Subcutaneous abdominal adipose tissue (tissue), 5 donors: ENCODE measurements at regions not wholly inside any gene's neighbourhood (a gene's known extent, or its start where the extent isn't known, plus 50 kb on each side); places are given as distances from the start of the nearest gene placed in this dataset.

Source experiments
- H3K27ac ChIP-seq: one replicate; pipeline ENCODE4 v1.7.0; 2013; ENCODE audit warnings: low read depth, mild to moderate bottlenecking, inconsistent platforms, low read length, moderate library complexity
- H3K27me3 ChIP-seq, 5 donors: one replicate each; pipeline ENCODE4 v1.7.0; 2013; ENCODE audit warnings: low read length in 5 of 5, inconsistent platforms in 1 of 5; ENCODE audit not compliant: control insufficient read depth in 5 of 5, insufficient read depth in 4 of 5
- H3K36me3 ChIP-seq, 5 donors: one replicate each; pipeline ENCODE4 v1.7.0; 2013; ENCODE audit warnings: low read length in 5 of 5; ENCODE audit not compliant: control insufficient read depth in 5 of 5, insufficient read depth in 5 of 5
- H3K4me1 ChIP-seq, 5 donors: one replicate each; pipeline ENCODE4 v1.7.0; 2013; ENCODE audit warnings: low read length in 5 of 5, mild to moderate bottlenecking in 3 of 5, moderate library complexity in 1 of 5; ENCODE audit not compliant: control insufficient read depth in 5 of 5, insufficient read depth in 5 of 5
- H3K4me3 ChIP-seq, 5 donors: one replicate each; pipeline ENCODE4 v1.7.0; 2013; ENCODE audit warnings: low read length in 5 of 5, low read depth in 1 of 5
- H3K9ac ChIP-seq, 5 donors: one replicate each; pipeline ENCODE4 v1.7.0; 2013; ENCODE audit warnings: low read length in 5 of 5, mild to moderate bottlenecking in 4 of 5, moderate library complexity in 3 of 5
- H3K9me3 ChIP-seq, 5 donors: one replicate each; pipeline ENCODE4 v1.7.0; 2013; ENCODE audit warnings: low read length in 5 of 5; ENCODE audit not compliant: control insufficient read depth in 5 of 5
- donor health status: healthy.
- donor health status: healthy.
- donor health status: healthy.
- donor health status: healthy.
- donor health status: healthy.

DNA sequence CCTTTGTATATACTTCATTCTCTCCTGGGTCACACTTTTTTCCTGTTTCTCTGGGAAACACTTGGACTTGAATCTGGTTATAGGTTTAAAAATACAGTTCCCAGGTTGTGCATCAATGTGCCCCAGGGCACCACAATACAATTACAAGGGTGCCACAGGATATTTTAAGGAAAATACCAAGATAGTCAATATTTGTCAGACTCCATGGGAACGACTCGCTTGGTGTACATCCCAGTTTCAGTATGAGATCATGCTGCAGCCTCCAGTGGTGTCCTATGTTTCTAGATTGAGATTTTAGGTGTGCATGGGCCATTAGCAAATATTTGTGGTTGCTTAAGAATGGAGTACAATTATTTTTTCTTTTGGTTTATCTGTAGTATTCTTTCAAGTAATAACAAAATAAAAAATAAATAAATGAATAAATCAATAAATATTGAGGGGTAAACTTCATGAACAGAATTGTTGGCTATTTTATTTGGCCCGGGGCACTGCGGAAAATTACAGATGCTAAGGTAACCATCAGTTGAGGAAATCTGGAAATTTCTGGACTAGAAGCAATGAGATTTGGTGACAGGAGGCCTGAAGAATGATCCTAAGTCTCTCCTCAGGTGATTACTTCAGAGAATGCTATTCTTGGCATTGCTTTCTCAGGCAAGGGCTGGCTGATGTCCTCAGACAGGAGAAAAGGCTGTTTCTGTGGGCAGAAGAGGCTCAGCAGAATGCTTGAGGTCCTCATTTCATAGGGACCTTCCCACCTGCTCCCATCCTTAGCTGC lies 649.3 kb upstream of the SOX11 start:
- H3K27ac ChIP-seq, result no peak overlapping the region
- H3K9ac ChIP-seq, result no peak overlapping the region
- H3K27me3 ChIP-seq, result no peaks in the 10 kb centered on the region
- H3K36me3 ChIP-seq, result no peaks in the 10 kb centered on the region
- no peaks in the 10 kb centered on the region for H3K4me1 ChIP-seq
- H3K9me3 ChIP-seq, result peaks cover 0 to 6% (median 0%) of the 10 kb centered on the region in 5 donors
- H3K4me3 ChIP-seq, result no peak overlapping the region

DNA sequence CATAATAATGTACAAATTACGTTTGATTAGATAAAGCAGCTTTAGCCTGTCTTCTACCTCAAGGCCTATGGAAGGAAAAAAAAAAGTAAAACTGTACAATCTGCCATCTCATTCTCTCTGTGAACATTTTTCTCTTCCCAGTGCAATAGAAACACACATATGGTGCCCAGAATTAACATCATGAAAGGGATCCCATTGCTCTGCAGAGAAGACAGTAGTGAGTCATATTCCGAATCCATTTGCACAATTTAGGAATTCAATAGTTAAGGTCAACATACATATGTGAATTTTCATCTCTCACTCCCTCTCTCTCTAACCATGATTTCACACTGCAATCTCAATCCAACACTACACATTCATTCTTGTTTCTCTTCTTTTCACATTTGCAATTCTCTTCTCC lies 640.9 kb upstream of the SOX11 start:
- Histone ChIP-seq H3K36me3 (no peaks in the 10 kb centered on the region), H3K9me3 (no peaks in the 10 kb centered on the region), H3K9ac (no peak overlapping the region), H3K4me3 (no peak overlapping the region), H3K4me1 (no peaks in the 10 kb centered on the region), H3K27me3 (no peaks in the 10 kb centered on the region), H3K27ac (no peak overlapping the region)

- H3K4me3 ChIP-seq, result no peak overlapping the region
- H3K36me3 ChIP-seq, result no peaks in the 10 kb centered on the region
- no peak overlapping the region for H3K27ac ChIP-seq
- H3K9ac ChIP-seq, result no peak overlapping the region
- no peaks in the 10 kb centered on the region for H3K9me3 ChIP-seq
- H3K4me1 ChIP-seq, result no peaks in the 10 kb centered on the region
- no peaks in the 10 kb centered on the region for H3K27me3 ChIP-seq
These were observed 639.3 kb upstream of the SOX11 start for GRCh38 chr2:5052905-5053304.

GRCh38 chr2:5057891-5058351 lies 634.3 kb upstream of the SOX11 start:
- no peaks in the 10 kb centered on the region for H3K4me1 ChIP-seq
- H3K27me3 ChIP-seq, result no peaks in the 10 kb centered on the region
- no peak overlapping the region for H3K9ac ChIP-seq
- H3K27ac ChIP-seq, result no peak overlapping the region
- no peaks in the 10 kb centered on the region for H3K9me3 ChIP-seq
- H3K36me3 ChIP-seq, result no peaks in the 10 kb centered on the region
- H3K4me3 ChIP-seq, result no peak overlapping the region

DNA sequence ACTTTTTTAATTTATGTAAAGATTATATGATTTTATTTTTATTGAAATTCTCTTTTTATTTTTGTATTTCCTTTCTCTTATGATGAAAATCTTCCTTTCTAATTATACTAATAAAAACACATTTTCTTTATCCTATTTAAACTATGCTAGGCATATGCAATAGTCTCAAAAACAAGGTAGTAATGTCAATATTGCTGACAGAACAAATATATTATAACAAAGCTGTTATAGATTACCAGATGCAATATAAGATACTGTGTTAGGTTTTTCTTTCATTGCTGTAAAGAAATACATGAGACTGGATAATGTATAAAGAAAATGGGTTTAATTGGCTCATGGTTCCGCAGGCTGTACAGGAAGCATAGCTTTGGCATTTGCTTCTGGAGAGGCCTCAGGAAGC lies 631.2 kb upstream of the SOX11 start:
- Histone ChIP-seq H3K4me3 (no peak overlapping the region), H3K9me3 (no peaks in the 10 kb centered on the region), H3K27ac (no peak overlapping the region), H3K27me3 (no peaks in the 10 kb centered on the region), H3K36me3 (no peaks in the 10 kb centered on the region), H3K4me1 (no peaks in the 10 kb centered on the region), H3K9ac (no peak overlapping the region)

GRCh38 chr2:5064687-5065086 lies 627.5 kb upstream of the SOX11 start:
- no peaks in the 10 kb centered on the region for H3K9me3 ChIP-seq
- no peak overlapping the region for H3K9ac ChIP-seq
- no peaks in the 10 kb centered on the region for H3K27me3 ChIP-seq
- no peak overlapping the region for H3K27ac ChIP-seq
- H3K4me3 ChIP-seq, result no peak overlapping the region
- no peaks in the 10 kb centered on the region for H3K4me1 ChIP-seq
- H3K36me3 ChIP-seq, result no peaks in the 10 kb centered on the region

DNA sequence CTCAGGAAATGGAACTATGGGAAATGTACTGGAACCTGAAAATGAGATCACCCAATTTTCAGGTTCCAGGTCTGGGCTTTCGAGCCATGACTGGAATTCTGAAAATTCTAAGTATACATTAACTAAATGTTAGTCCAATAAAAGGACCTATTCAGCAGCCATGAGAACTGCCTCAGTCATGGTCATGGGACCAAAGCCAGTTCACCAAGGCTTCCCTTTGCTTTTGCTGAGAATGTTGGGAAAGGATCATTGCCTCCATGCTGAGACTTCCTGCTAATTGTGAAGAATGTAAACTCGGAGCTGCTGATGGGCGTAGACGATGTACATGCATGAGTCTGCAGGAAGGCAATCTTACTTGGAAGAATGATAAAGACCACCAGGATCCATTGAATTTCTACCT lies 624.4 kb upstream of the SOX11 start:
- Histone ChIP-seq H3K27ac (no peak overlapping the region), H3K27me3 (no peaks in the 10 kb centered on the region), H3K36me3 (no peaks in the 10 kb centered on the region), H3K4me1 (no peaks in the 10 kb centered on the region), H3K4me3 (no peak overlapping the region), H3K9me3 (no peaks in the 10 kb centered on the region), H3K9ac (no peak overlapping the region)

DNA sequence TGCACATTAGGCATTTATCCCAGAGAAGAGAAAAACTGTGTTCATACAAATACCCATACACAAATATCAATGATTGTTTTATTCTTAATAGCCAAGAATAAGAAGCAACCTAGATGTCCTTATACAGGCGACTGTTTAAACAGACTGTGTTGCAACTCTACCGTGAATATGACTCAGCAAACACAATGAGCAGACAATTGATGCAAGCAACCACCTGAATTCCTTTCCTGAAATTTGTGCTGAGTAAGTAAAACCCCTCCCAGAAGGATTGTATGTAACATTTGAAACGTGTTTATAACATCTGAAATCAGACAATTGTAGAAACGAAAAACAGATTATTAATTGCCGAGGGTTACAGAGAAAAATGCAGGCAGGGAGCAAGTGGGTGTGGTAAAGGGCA lies 621.9 kb upstream of the SOX11 start:
- H3K4me3 ChIP-seq, result no peak overlapping the region
- no peaks in the 10 kb centered on the region for H3K36me3 ChIP-seq
- H3K27me3 ChIP-seq, result no peaks in the 10 kb centered on the region
- no peaks in the 10 kb centered on the region for H3K4me1 ChIP-seq
- H3K9me3 ChIP-seq, result no peaks in the 10 kb centered on the region
- H3K27ac ChIP-seq, result no peak overlapping the region
- H3K9ac ChIP-seq, result no peak overlapping the region

DNA sequence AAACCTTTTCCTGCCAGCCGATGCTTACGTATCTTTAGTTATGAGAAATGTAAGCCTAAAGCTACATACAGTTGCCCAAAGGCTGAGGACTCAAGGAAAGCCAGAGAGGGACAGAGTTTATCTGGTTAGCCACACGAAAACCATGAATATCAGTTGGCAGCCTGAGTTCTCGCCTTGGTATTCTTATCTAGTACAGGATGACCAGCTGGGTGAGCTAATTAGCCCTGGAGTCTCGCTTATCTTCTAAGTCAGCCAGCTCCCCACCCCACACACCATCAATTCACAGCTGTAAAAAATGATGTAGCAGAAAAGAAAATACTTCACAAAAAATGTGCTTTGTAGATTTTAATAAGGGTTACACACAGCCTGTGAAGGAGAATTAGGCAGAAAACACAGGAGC lies 617.5 kb upstream of the SOX11 start:
- Histone ChIP-seq H3K27me3 (no peaks in the 10 kb centered on the region), H3K9ac (no peak overlapping the region), H3K4me1 (no peaks in the 10 kb centered on the region), H3K36me3 (no peaks in the 10 kb centered on the region), H3K9me3 (no peaks in the 10 kb centered on the region), H3K27ac (no peak overlapping the region), H3K4me3 (no peak overlapping the region)

- no peaks in the 10 kb centered on the region for H3K4me1 ChIP-seq
- no peaks in the 10 kb centered on the region for H3K27me3 ChIP-seq
- H3K9ac ChIP-seq, result no peak overlapping the region
- H3K27ac ChIP-seq, result no peak overlapping the region
- no peaks in the 10 kb centered on the region for H3K9me3 ChIP-seq
- H3K36me3 ChIP-seq, result no peaks in the 10 kb centered on the region
- H3K4me3 ChIP-seq, result no peak overlapping the region
These were observed 615.6 kb upstream of the SOX11 start for GRCh38 chr2:5076599-5076998.
